GM23248 (cell line): ENCODE measurements at regions not wholly inside any gene's neighbourhood (a gene's known extent, or its start where the extent isn't known, plus 50 kb on each side); places are given as distances from the start of the nearest gene placed in this dataset.

ENCODE experiments used
- EZH2 ChIP-seq: fragments of 200-600 bp; sonication (generic); IDR thresholded peaks from 2 replicates; pipeline ENCODE4 v1.6.1; 2018; ENCODE audit warnings: antibody characterized with exemption, mild to moderate bottlenecking; ENCODE audit not compliant: insufficient read depth, poor library complexity, severe bottlenecking
- EZH2phosphoT487 ChIP-seq: fragments of 200-600 bp; sonication (generic); IDR thresholded peaks from 2 replicates; pipeline ENCODE4 v1.6.1; 2018; ENCODE audit warnings: antibody characterized with exemption, moderate library complexity, mild to moderate bottlenecking, low read depth; ENCODE audit not compliant: insufficient read depth

- TF ChIP-seq EZH2phosphoT487 = no peak
- no peak for TF ChIP-seq EZH2
These were observed 108.8 kb upstream of the TCF4 start for GRCh38 chr18:55696811-55697210.
